Testis (tissue), 2 donors: ENCODE measurements at regions not wholly inside any gene's neighbourhood (a gene's known extent, or its start where the extent isn't known, plus 50 kb on each side); places are given as distances from the start of the nearest gene placed in this dataset.

ENCODE experiments used
- POLR2A ChIP-seq: fragments of 450-650 bp; IDR thresholded peaks from one replicate; pipeline ENCODE4 v1.6.1; 2017; ENCODE audit warnings: antibody characterized with exemption, mild to moderate bottlenecking, moderate library complexity
- TF ChIP-seq, protein P1 (sequence below), 3 experiments: fragments of 450-650 bp in 2 of 3; fragments of 200-600 bp in 1 of 3; sonication (generic) in 1 of 3; IDR thresholded peaks; one replicate each; pipeline ENCODE4 v1.5.1; 2016 to 2019; ENCODE audit warnings: antibody characterized with exemption in 3 of 3, mild to moderate bottlenecking in 2 of 3, moderate library complexity in 1 of 3

DNA sequence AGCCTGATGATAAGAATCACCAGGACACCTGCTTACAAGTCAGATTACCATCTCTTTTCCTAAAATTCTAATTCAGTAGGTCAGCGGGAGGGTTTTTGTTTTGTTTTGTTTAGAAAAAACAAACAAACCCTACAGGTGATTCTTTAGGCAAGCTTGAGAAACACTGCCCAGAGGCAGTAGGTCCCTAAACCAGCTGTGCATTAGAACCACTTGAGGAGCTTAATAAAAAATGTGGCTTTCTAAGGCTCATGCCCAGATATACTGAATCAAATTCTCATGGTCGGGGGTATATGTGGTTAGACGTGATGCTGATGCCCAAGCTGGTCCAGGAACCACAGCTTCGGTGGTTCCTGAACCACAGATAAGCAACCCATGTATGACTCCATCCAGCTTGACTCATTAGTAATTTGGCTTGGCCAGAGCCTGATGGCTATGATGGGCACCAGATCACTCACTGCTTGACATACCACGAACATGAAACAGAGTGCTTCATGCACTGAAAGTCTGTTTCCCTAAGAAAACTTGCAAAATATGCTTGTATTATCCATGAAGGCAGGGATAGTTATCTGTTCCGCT is 338.1 kb upstream of the F9 start:
- TF ChIP-seq, protein P1, sequence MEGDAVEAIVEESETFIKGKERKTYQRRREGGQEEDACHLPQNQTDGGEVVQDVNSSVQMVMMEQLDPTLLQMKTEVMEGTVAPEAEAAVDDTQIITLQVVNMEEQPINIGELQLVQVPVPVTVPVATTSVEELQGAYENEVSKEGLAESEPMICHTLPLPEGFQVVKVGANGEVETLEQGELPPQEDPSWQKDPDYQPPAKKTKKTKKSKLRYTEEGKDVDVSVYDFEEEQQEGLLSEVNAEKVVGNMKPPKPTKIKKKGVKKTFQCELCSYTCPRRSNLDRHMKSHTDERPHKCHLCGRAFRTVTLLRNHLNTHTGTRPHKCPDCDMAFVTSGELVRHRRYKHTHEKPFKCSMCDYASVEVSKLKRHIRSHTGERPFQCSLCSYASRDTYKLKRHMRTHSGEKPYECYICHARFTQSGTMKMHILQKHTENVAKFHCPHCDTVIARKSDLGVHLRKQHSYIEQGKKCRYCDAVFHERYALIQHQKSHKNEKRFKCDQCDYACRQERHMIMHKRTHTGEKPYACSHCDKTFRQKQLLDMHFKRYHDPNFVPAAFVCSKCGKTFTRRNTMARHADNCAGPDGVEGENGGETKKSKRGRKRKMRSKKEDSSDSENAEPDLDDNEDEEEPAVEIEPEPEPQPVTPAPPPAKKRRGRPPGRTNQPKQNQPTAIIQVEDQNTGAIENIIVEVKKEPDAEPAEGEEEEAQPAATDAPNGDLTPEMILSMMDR (IDR thresholded peaks at IDR 0.05), result no peak
- TF ChIP-seq POLR2A, result no peak
